ENCODE measurements at regions not wholly inside any gene's neighbourhood (a gene's known extent, or its start where the extent isn't known, plus 50 kb on each side); places are given as distances from the start of the nearest gene placed in this dataset.

DNA sequence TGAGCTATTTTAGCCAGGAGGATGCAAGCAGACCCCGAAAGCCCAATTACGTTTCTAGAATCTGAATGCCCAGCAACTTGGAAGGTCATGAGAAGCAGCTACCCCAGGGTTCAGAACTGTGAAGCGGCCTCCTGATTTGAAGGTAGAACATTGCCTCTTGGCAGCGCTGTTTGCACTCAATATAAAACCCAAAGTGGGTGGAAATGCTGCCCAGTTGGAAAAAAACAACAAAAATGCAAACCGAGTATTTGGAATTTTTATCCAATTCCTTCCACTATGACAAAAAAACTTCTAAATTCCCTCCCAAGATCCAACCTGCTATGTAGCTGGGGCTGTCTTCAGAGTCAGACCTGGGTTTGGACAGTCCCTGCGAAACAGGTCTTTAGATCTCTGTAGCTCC lies 103.3 kb upstream of the RBPJ start:
- no peak for FAIRE-seq
- Histone ChIP-seq H3K4me3 (ENCODE audit: extremely low read depth in 1 of 4, insufficient read depth in 2 of 4, low read depth in 3 of 4, low read length in 4 of 4) (no peak overlapping the region), H3K4me1 (replicated peaks in 1 of 4; ENCODE audit: control insufficient read depth in 3 of 4, insufficient read depth in 4 of 4, low read length in 3 of 4) (no peaks in the 10 kb centered on the region), H3K14ac (ENCODE audit: insufficient read length) (no peak overlapping the region), H3K27ac (ENCODE audit: low read depth, low read length) (no peak overlapping the region), H2BK120ac (replicated peaks; ENCODE audit: low read depth, low read length) (no peak overlapping the region), H3K36me3 (ENCODE audit: control insufficient read depth in 2 of 4, insufficient read depth in 4 of 4, low read length in 3 of 4) (no peaks in the 10 kb centered on the region), H3K27me3 (replicated peaks in 1 of 4; ENCODE audit: control insufficient read depth in 3 of 4, extremely low read depth in 1 of 4, insufficient read depth in 3 of 4, low read length in 3 of 4) (no peaks in the 10 kb centered on the region), H2AFZ (ENCODE audit: low read length) (no peak overlapping the region; the same call in 1 of the 2 replicates), H3K56ac (replicated peaks; ENCODE audit: insufficient read length, low read depth, low read length) (no peak overlapping the region), H3K9me3 (ENCODE audit: insufficient read depth in 2 of 2, low read depth in 1 of 2, low read length in 1 of 2) (no peaks in the 10 kb centered on the region), H4K8ac (ENCODE audit: extremely low read depth, insufficient read depth, low read length) (no peak overlapping the region), H3K18ac (ENCODE audit: extremely low read depth, low read length) (no peak overlapping the region), H3K79me2 (ENCODE audit: control insufficient read depth in 1 of 2, insufficient read depth in 2 of 2, low read length in 2 of 2) (no peaks in the 10 kb centered on the region), H4K20me1 (replicated peaks in 1 of 2; ENCODE audit: control insufficient read depth in 1 of 2, insufficient read depth in 2 of 2, low read length in 2 of 2) (no peaks in the 10 kb centered on the region), H2BK12ac (ENCODE audit: low read depth, low read length) (no peak overlapping the region), H4K5ac (ENCODE audit: insufficient read length, low read depth, low read length) (no peak overlapping the region), H3K23me2 (ENCODE audit: low read depth, low read length) (no peaks in the 10 kb centered on the region), H3K9ac (replicated peaks in 1 of 4; ENCODE audit: extremely low read depth in 1 of 4, low read depth in 3 of 4, low read length in 3 of 4) (no peak overlapping the region), H4K91ac (replicated peaks; ENCODE audit: insufficient read length, low read length) (no peak overlapping the region), H3K4ac (replicated peaks; ENCODE audit: insufficient read length, low read depth, low read length) (no peak overlapping the region), H2BK20ac (ENCODE audit: low read length) (no peak overlapping the region), H3K79me1 (ENCODE audit: low read depth, low read length) (no peaks in the 10 kb centered on the region), H3K4me2 (ENCODE audit: insufficient read depth in 1 of 2, low read depth in 2 of 2, low read length in 2 of 2) (no peak overlapping the region), H2BK15ac (ENCODE audit: low read length) (no peak overlapping the region), H2AK5ac (ENCODE audit: low read depth, low read length) (no peak overlapping the region), H3K23ac (ENCODE audit: insufficient read length) (no peak overlapping the region), H2BK5ac (ENCODE audit: low read depth, low read length) (no peak overlapping the region)
- ChIA-PET POLR2A (ENCODE audit: partially characterized antibody) (interaction anchor here (0.6 to 1.7 kb wide), 2 partner anchors 30 to 188 kb away, joined by 3 to 4 read pairs; no protein-coding TSS in a partner anchor), CTCF (ENCODE audit: partially characterized antibody) (interaction anchor here (0.7 to 2.5 kb wide), 3 partner anchors 10 to 135 kb away, joined by 3 to 6 read pairs (median 3); no protein-coding TSS in a partner anchor)
- TF ChIP-seq RAD21 (IDR thresholded peaks at IDR 0.05 in 1 of 2, conservative IDR thresholded peaks at IDR 0.05 in 1 of 2; ENCODE audit: low read depth in 2 of 2, low read length in 2 of 2) (0 out of 4 replicates have a peak, but pooled peaks of 1 of the 2 experiments have one; percentile 11), KDM1A (IDR thresholded peaks at IDR 0.05; ENCODE audit: borderline replicate concordance, low read length) (no peak)
- DNase-seq (ENCODE audit: low read depth in 1 of 2, low spot score in 2 of 2), result no peak
- WGBS, 2 experiments (ENCODE audit: extremely low coverage in 1 of 2, insufficient coverage in 1 of 2, insufficient read length in 1 of 2, insufficient replicate concordance in 2 of 2, low coverage in 1 of 2, low lambda C conversion rate in 2 of 2, missing lambda C conversion rate in 1 of 2), result 81% methylated on average over 6 of the region's 6 CpGs; no CpG with 5 or more reads in 1 of the 2 experiments

Measured in H1 (cell line).